GM12878 (cell line): ENCODE measurements at regions not wholly inside any gene's neighbourhood (a gene's known extent, or its start where the extent isn't known, plus 50 kb on each side); places are given as distances from the start of the nearest gene placed in this dataset.

Experiments used
- ATAC-seq: fragments of 200-7000 bp; cut with Tn5 transposase; 3 replicates; pipeline ENCODE4 v1.9.1; 2020; ENCODE audit warnings: mild to moderate bottlenecking, moderate library complexity
- BruUV-seq: library from RNA; stranded (reverse); fragments of 400-500 nt; replicated peaks from 2 replicates; lab custom pipeline; 2021; lab: Mats Ljungman, UMichigan
- CTCF ChIA-PET: fragments of 300-600 bp; sonication (Branson Sonifier 250); formaldehyde crosslinking; extraction: SDS; loops from one replicate; lab custom pipeline; 2021; ENCODE audit warnings: inconsistent platforms; lab: Yijun Ruan, JAX
- POLR2A ChIA-PET: fragments of 350-600 bp; formaldehyde crosslinking; extraction: SDS; loops from one replicate; lab custom pipeline; 2021; ENCODE audit warnings: inconsistent platforms; lab: Charles Lee
- RAD21 ChIA-PET: fragments of 300-600 bp; sonication (Branson Sonifier 250); formaldehyde crosslinking; loops from one replicate; lab custom pipeline; 2023; ENCODE audit warnings: antibody characterized with exemption; ENCODE audit not compliant: unreplicated experiment; lab: Charles Lee
- SMC1A ChIA-PET: fragments of 300-600 bp; sonication (Branson Sonifier 250); formaldehyde crosslinking; loops from one replicate; lab custom pipeline; 2023; ENCODE audit not compliant: unreplicated experiment, uncharacterized antibody; lab: Charles Lee
- DNase-seq: peaks from one replicate; pipeline ENCODE4 v3.0.0-alpha.2; 2011; ENCODE audit warnings: low read depth, low spot score
- FAIRE-seq: peaks from 3 replicates; lab custom pipeline; 2011; peaks lifted over from hg19 to GRCh38; lab: Jason Lieb, UNC
- H2AFZ ChIP-seq: 2 replicates; pipeline ENCODE4 v1.6.0; 2011; ENCODE audit warnings: low read depth, low read length, control low read depth; ENCODE audit not compliant: control insufficient read depth
- H3K27ac ChIP-seq: 2 replicates; pipeline ENCODE4 v1.5.1; 2011; ENCODE audit warnings: control low read depth; ENCODE audit not compliant: control insufficient read depth, insufficient read depth
- H3K27me3 ChIP-seq, 2 experiments: replicated peaks in 1 of 2; 2 replicates each; pipeline versions ENCODE4 v1.6.0 to v1.6.1; 2011; ENCODE audit warnings: low read length in 1 of 2; ENCODE audit not compliant: control insufficient read depth in 2 of 2, insufficient read depth in 2 of 2
- H3K36me3 ChIP-seq, 2 experiments: 2 replicates each; pipeline ENCODE4 v1.5.1; 2011; ENCODE audit warnings: low read length in 1 of 2; ENCODE audit not compliant: control insufficient read depth in 2 of 2, insufficient read depth in 2 of 2
- H3K4me1 ChIP-seq: 2 replicates; pipeline ENCODE4 v1.6.1; 2011; ENCODE audit warnings: mild to moderate bottlenecking, low read length, moderate library complexity, mixed read lengths; ENCODE audit not compliant: control insufficient read depth, insufficient read depth
- H3K4me2 ChIP-seq: 2 replicates; pipeline ENCODE4 v1.6.0; 2011; ENCODE audit warnings: control low read depth; ENCODE audit not compliant: control insufficient read depth, insufficient read depth
- H3K4me3 ChIP-seq: fragments of 200-600 bp; sonication (generic); 2 replicates; pipeline ENCODE4 v1.5.1; 2016
- H3K79me2 ChIP-seq: 2 replicates; pipeline ENCODE4 v1.6.0; 2011; ENCODE audit warnings: low read length; ENCODE audit not compliant: control insufficient read depth, insufficient read depth
- H3K9ac ChIP-seq: 2 replicates; pipeline ENCODE4 v1.8.0; 2011; ENCODE audit warnings: low read length, control low read depth, mixed read lengths; ENCODE audit not compliant: control insufficient read depth, insufficient read depth
- H3K9me3 ChIP-seq: replicated peaks from 3 replicates; pipeline ENCODE4 v1.5.1; 2011; ENCODE audit warnings: mild to moderate bottlenecking, low read length; ENCODE audit not compliant: control insufficient read depth, insufficient read depth
- H4K20me1 ChIP-seq: 2 replicates; pipeline ENCODE4 v1.6.0; 2011; ENCODE audit not compliant: control insufficient read depth, insufficient read depth
- CREM ChIP-seq: IDR thresholded peaks from 2 replicates; pipeline ENCODE4 v1.6.1; 2014; ENCODE audit warnings: antibody characterized with exemption, low read depth
- ESRRA ChIP-seq: IDR thresholded peaks from 2 replicates; pipeline ENCODE4 v1.6.1; 2012; ENCODE audit warnings: mild to moderate bottlenecking, low read length, improper control_type of control experiment
- MYC ChIP-seq: IDR thresholded peaks from 2 replicates; pipeline ENCODE4 v1.6.1; 2011; ENCODE audit warnings: mild to moderate bottlenecking, low read length, moderate library complexity, inconsistent platforms; ENCODE audit not compliant: insufficient read depth, insufficient replicate concordance, insufficient read length, severe bottlenecking
- NR2F1 ChIP-seq: fragments of 450-650 bp; conservative IDR thresholded peaks from 2 replicates; pipeline ENCODE4 v1.6.1; 2017; ENCODE audit warnings: mild to moderate bottlenecking
- TCF3 ChIP-seq: IDR thresholded peaks from 2 replicates; pipeline ENCODE4 v1.6.1; 2012; ENCODE audit warnings: low read depth, mild to moderate bottlenecking, low read length, borderline replicate concordance; ENCODE audit not compliant: insufficient read depth
- WGBS: methylation state at CpG from one replicate; pipeline ENCODE4 v1.1.6; 2016; ENCODE audit warnings: low lambda C conversion rate; ENCODE audit not compliant: insufficient replicate concordance, insufficient coverage; ENCODE audit errors: missing lambda C conversion rate; 5-methylcytosine and 5-hydroxymethylcytosine counted together
- in situ Hi-C: fragments of 300-500 bp; cut with MboI; formaldehyde crosslinking; loops from 9 replicates; pipeline ENCODE4 v1.14.3; 2018; ENCODE audit warnings: mixed read lengths
- intact Hi-C: fragments of 100-400 bp; cut with micrococcal nuclease; formaldehyde crosslinking; loops from one replicate; pipeline ENCODE4 v1.14.2; 2022; ENCODE audit not compliant: unreplicated experiment
- TF ChIP-seq, protein P1 (sequence below): fragments of 450-650 bp; IDR thresholded peaks from 2 replicates; pipeline ENCODE4 v1.6.1; 2017; ENCODE audit warnings: mild to moderate bottlenecking, moderate library complexity

GRCh38 chr3:87397211-87397610 lies 120.8 kb upstream of the POU1F1 start:
- BruUV-seq = no TSS peak
- no peak overlapping the region for H3K9ac ChIP-seq
- TF ChIP-seq, protein P1, sequence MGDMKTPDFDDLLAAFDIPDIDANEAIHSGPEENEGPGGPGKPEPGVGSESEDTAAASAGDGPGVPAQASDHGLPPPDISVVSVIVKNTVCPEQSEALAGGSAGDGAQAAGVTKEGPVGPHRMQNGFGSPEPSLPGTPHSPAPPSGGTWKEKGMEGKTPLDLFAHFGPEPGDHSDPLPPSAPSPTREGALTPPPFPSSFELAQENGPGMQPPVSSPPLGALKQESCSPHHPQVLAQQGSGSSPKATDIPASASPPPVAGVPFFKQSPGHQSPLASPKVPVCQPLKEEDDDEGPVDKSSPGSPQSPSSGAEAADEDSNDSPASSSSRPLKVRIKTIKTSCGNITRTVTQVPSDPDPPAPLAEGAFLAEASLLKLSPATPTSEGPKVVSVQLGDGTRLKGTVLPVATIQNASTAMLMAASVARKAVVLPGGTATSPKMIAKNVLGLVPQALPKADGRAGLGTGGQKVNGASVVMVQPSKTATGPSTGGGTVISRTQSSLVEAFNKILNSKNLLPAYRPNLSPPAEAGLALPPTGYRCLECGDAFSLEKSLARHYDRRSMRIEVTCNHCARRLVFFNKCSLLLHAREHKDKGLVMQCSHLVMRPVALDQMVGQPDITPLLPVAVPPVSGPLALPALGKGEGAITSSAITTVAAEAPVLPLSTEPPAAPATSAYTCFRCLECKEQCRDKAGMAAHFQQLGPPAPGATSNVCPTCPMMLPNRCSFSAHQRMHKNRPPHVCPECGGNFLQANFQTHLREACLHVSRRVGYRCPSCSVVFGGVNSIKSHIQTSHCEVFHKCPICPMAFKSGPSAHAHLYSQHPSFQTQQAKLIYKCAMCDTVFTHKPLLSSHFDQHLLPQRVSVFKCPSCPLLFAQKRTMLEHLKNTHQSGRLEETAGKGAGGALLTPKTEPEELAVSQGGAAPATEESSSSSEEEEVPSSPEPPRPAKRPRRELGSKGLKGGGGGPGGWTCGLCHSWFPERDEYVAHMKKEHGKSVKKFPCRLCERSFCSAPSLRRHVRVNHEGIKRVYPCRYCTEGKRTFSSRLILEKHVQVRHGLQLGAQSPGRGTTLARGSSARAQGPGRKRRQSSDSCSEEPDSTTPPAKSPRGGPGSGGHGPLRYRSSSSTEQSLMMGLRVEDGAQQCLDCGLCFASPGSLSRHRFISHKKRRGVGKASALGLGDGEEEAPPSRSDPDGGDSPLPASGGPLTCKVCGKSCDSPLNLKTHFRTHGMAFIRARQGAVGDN = no peak
- TF ChIP-seq CREM (no peak), MYC (no peak), TCF3 (no peak), ESRRA (no peak), NR2F1 (no peak)
- no peak for ATAC-seq
- ChIA-PET RAD21 (no interaction called here), SMC1A (interaction anchor here (1.4 kb wide), 1 partner anchor 14 kb away, joined by 3 read pairs; no protein-coding TSS in a partner anchor), CTCF (no interaction called here), POLR2A (no interaction called here)
- no peak overlapping the region for H3K27ac ChIP-seq
- no peaks in the 10 kb centered on the region for H3K79me2 ChIP-seq
- no peak overlapping the region for H3K4me2 ChIP-seq
- no peaks in the 10 kb centered on the region for H3K9me3 ChIP-seq
- no peaks in the 10 kb centered on the region for H3K36me3 ChIP-seq
- WGBS = 31% methylated on average over 2 of the region's 2 CpGs
- no peaks in the 10 kb centered on the region for H3K27me3 ChIP-seq
- no peaks in the 10 kb centered on the region for H4K20me1 ChIP-seq
- H3K4me3 ChIP-seq = no peak overlapping the region
- FAIRE-seq = no peak
- no peak overlapping the region for H2AFZ ChIP-seq
- no peak for DNase-seq
- no peaks in the 10 kb centered on the region for H3K4me1 ChIP-seq
- in situ Hi-C loops (no loop called here), intact Hi-C loops (no loop called here)
